ENCODE measurements at regions not wholly inside any gene's neighbourhood (a gene's known extent, or its start where the extent isn't known, plus 50 kb on each side); places are given as distances from the start of the nearest gene placed in this dataset.

GRCh38 chr1:209490013-209490412, 93.5 kb upstream of the CAMK1G start:
- no peak overlapping the region for H3K27ac ChIP-seq
- peak; percentile 76 for TF ChIP-seq CTCF (conservative IDR thresholded peaks at IDR 0.05)

GRCh38 chr1:209491031-209491430, 92.5 kb upstream of the CAMK1G start:
- no peak for TF ChIP-seq CTCF (conservative IDR thresholded peaks at IDR 0.05)
- H3K27ac ChIP-seq, result no peak overlapping the region

- no peak for TF ChIP-seq CTCF (conservative IDR thresholded peaks at IDR 0.05)
- no peak overlapping the region for H3K27ac ChIP-seq
Observed at GRCh38 chr1:209491496-209491895, 92.0 kb upstream of the CAMK1G start.

- TF ChIP-seq CTCF (conservative IDR thresholded peaks at IDR 0.05), result no peak
Observed at GRCh38 chr1:209491897-209492296, 91.6 kb upstream of the CAMK1G start.

GRCh38 chr1:209493559-209493958, 90.0 kb upstream of the CAMK1G start:
- no peak for TF ChIP-seq CTCF (conservative IDR thresholded peaks at IDR 0.05)
- H3K27ac ChIP-seq, result no peak overlapping the region

More at GRCh38 chr1:209491897-209492296, 91.6 kb upstream of the CAMK1G start:
- H3K27ac ChIP-seq, result no peak overlapping the region

GRCh38 chr1:209497729-209498128, 85.8 kb upstream of the CAMK1G start:
- H3K27ac ChIP-seq, result no peak overlapping the region
- TF ChIP-seq CTCF (conservative IDR thresholded peaks at IDR 0.05), result no peak

GRCh38 chr1:209500993-209501392, 82.5 kb upstream of the CAMK1G start:
- no peak for TF ChIP-seq CTCF (conservative IDR thresholded peaks at IDR 0.05)
- no peak overlapping the region for H3K27ac ChIP-seq

GRCh38 chr1:209503196-209503595, 80.3 kb upstream of the CAMK1G start:
- TF ChIP-seq CTCF (conservative IDR thresholded peaks at IDR 0.05), result no peak
- H3K27ac ChIP-seq, result no peak overlapping the region
